Mesenchymal stem cell (in vitro differentiated cells and primary cell): ENCODE measurements at regions not wholly inside any gene's neighbourhood (a gene's known extent, or its start where the extent isn't known, plus 50 kb on each side); places are given as distances from the start of the nearest gene placed in this dataset.

Experiments
- DNase-seq: peaks from one replicate; pipeline ENCODE4 v3.0.0-alpha.2; 2013
- H2AFZ ChIP-seq: one replicate; pipeline ENCODE4 v1.6.1; 2013; ENCODE audit warnings: low read depth, mild to moderate bottlenecking, control low read depth, inconsistent platforms, low read length, moderate library complexity
- H2AK5ac ChIP-seq: 2 replicates; pipeline ENCODE4 v1.6.1; 2013; ENCODE audit warnings: low read length, moderate library complexity, mild to moderate bottlenecking, inconsistent platforms; ENCODE audit not compliant: severe bottlenecking
- H2BK120ac ChIP-seq: one replicate; pipeline ENCODE4 v1.6.1; 2013; ENCODE audit warnings: low read depth, mild to moderate bottlenecking, inconsistent platforms, low read length, moderate library complexity
- H2BK12ac ChIP-seq, 2 experiments: one replicate each; pipeline ENCODE4 v1.6.1; 2013; ENCODE audit warnings: inconsistent platforms in 2 of 2, low read length in 2 of 2, mild to moderate bottlenecking in 2 of 2, moderate library complexity in 2 of 2, control low read depth in 1 of 2
- H2BK15ac ChIP-seq: one replicate; pipeline ENCODE4 v1.6.1; 2013; ENCODE audit warnings: mild to moderate bottlenecking, low read depth, inconsistent platforms; ENCODE audit not compliant: poor library complexity, severe bottlenecking
- H2BK5ac ChIP-seq: 2 replicates; pipeline ENCODE4 v1.6.1; 2013; ENCODE audit warnings: low read depth, mild to moderate bottlenecking, low read length, control low read depth, inconsistent platforms; ENCODE audit not compliant: poor library complexity, severe bottlenecking
- H3K14ac ChIP-seq, 2 experiments: one replicate each; pipeline ENCODE4 v1.6.1; 2013; ENCODE audit warnings: inconsistent platforms in 2 of 2, low read length in 2 of 2, control low read depth in 1 of 2, mild to moderate bottlenecking in 1 of 2, moderate library complexity in 1 of 2
- H3K18ac ChIP-seq, 2 experiments: one replicate each; pipeline ENCODE4 v1.6.1; 2013; ENCODE audit warnings: inconsistent platforms in 2 of 2, low read length in 2 of 2, control low read depth in 1 of 2, low read depth in 1 of 2, mild to moderate bottlenecking in 1 of 2
- H3K23ac ChIP-seq, 2 experiments: one replicate each; pipeline ENCODE4 v1.6.1; 2013; ENCODE audit warnings: inconsistent platforms in 2 of 2, low read length in 2 of 2, mild to moderate bottlenecking in 2 of 2, moderate library complexity in 2 of 2, control low read depth in 1 of 2
- H3K27ac ChIP-seq: 2 replicates; pipeline ENCODE4 v1.5.1; 2013; ENCODE audit warnings: mild to moderate bottlenecking, moderate library complexity, low read length, control low read depth, inconsistent platforms; ENCODE audit not compliant: poor library complexity, severe bottlenecking
- H3K27me3 ChIP-seq, 2 experiments: 2 replicates each; pipeline versions ENCODE4 v1.6.1 to v1.7.0; 2013; ENCODE audit warnings: low read length in 2 of 2, mild to moderate bottlenecking in 2 of 2, moderate library complexity in 2 of 2, control low read depth in 1 of 2, inconsistent platforms in 1 of 2; ENCODE audit not compliant: control insufficient read depth in 1 of 2, insufficient read depth in 1 of 2
- H3K36me3 ChIP-seq, 2 experiments: 2 replicates each; pipeline versions ENCODE4 v1.6.1 to v1.7.0; 2013; ENCODE audit warnings: low read length in 2 of 2, control low read depth in 1 of 2, inconsistent platforms in 1 of 2, low read depth in 1 of 2, mild to moderate bottlenecking in 1 of 2; ENCODE audit not compliant: insufficient read depth in 2 of 2, control insufficient read depth in 1 of 2
- H3K4ac ChIP-seq, 2 experiments: one replicate each; pipeline ENCODE4 v1.6.1; 2013; ENCODE audit warnings: inconsistent platforms in 2 of 2, low read length in 2 of 2, mild to moderate bottlenecking in 2 of 2, moderate library complexity in 2 of 2, control low read depth in 1 of 2, low read depth in 1 of 2
- H3K4me1 ChIP-seq: 2 replicates; pipeline ENCODE4 v1.6.1; 2013; ENCODE audit warnings: low read depth, low read length, control low read depth; ENCODE audit not compliant: control insufficient read depth, insufficient read depth
- H3K4me2 ChIP-seq: 2 replicates; pipeline ENCODE4 v1.6.1; 2013; ENCODE audit warnings: low read length, mild to moderate bottlenecking, inconsistent platforms; ENCODE audit not compliant: poor library complexity, severe bottlenecking
- H3K4me3 ChIP-seq, 2 experiments: 2 replicates each; pipeline versions ENCODE4 v1.5.1 to v1.7.0; 2013; ENCODE audit warnings: low read length in 2 of 2, mild to moderate bottlenecking in 2 of 2, control low read depth in 1 of 2, low read depth in 1 of 2; ENCODE audit not compliant: insufficient read depth in 1 of 2
- H3K79me1 ChIP-seq: replicated peaks from 2 replicates; pipeline ENCODE4 v1.6.1; 2013; ENCODE audit warnings: mild to moderate bottlenecking, control low read depth, low read length, inconsistent platforms; ENCODE audit not compliant: poor library complexity, severe bottlenecking
- H3K9ac ChIP-seq: 2 replicates; pipeline ENCODE4 v1.7.0; 2013; ENCODE audit warnings: mild to moderate bottlenecking, low read length, moderate library complexity
- H3K9me3 ChIP-seq: 2 replicates; pipeline ENCODE4 v1.7.0; 2013; ENCODE audit warnings: mild to moderate bottlenecking, low read length; ENCODE audit not compliant: control insufficient read depth
- H4K8ac ChIP-seq: one replicate; pipeline ENCODE4 v1.6.1; 2013; ENCODE audit warnings: inconsistent platforms, mild to moderate bottlenecking, low read length, moderate library complexity
- H4K91ac ChIP-seq: one replicate; pipeline ENCODE4 v1.6.1; 2013; ENCODE audit warnings: mild to moderate bottlenecking, low read length, inconsistent platforms
- WGBS: methylation state at CpG from one replicate; pipeline ENCODE4 v1.1.7; 2013; ENCODE audit warnings: mixed read lengths; 5-methylcytosine and 5-hydroxymethylcytosine counted together

- Histone ChIP-seq H2BK5ac (no peak overlapping the region), H3K14ac (no peak overlapping the region), H3K4me3 (no peak overlapping the region), H3K79me1 (no peaks in the 10 kb centered on the region), H3K9ac (no peak overlapping the region), H4K91ac (no peak overlapping the region), H2AFZ (no peak overlapping the region), H3K27me3 (no peaks in the 10 kb centered on the region), H3K23ac (no peak overlapping the region), H2AK5ac (no peak overlapping the region), H2BK120ac (no peak overlapping the region), H3K36me3 (no peaks in the 10 kb centered on the region), H4K8ac (no peak overlapping the region), H3K4me1 (no peaks in the 10 kb centered on the region), H3K9me3 (no peaks in the 10 kb centered on the region), H2BK15ac (no peak overlapping the region), H3K4me2 (no peak overlapping the region), H3K4ac (no peak overlapping the region), H2BK12ac (no peak overlapping the region), H3K18ac (no peak overlapping the region), H3K27ac (no peak overlapping the region)
- DNase-seq, result no peak
These were observed 336.2 kb downstream of the WDR11 start for GRCh38 chr10:121187391-121187790.

- H3K4me1 ChIP-seq, result no peaks in the 10 kb centered on the region
- no peak overlapping the region for H3K14ac ChIP-seq
- no peak overlapping the region for H4K8ac ChIP-seq
- H3K18ac ChIP-seq, result no peak overlapping the region
- no peak overlapping the region for H3K9ac ChIP-seq
- DNase-seq, result no peak
- no peak overlapping the region for H3K27ac ChIP-seq
- H3K27me3 ChIP-seq, result no peaks in the 10 kb centered on the region
- no peak overlapping the region for H2BK120ac ChIP-seq
- no peak overlapping the region for H3K4me3 ChIP-seq
- H2AK5ac ChIP-seq, result no peak overlapping the region
- no peak overlapping the region for H2AFZ ChIP-seq
- no peaks in the 10 kb centered on the region for H3K36me3 ChIP-seq
- no peak overlapping the region for H2BK5ac ChIP-seq
- H3K23ac ChIP-seq, result no peak overlapping the region
- no peak overlapping the region for H3K4ac ChIP-seq
- no peak overlapping the region for H4K91ac ChIP-seq
- H3K79me1 ChIP-seq, result no peaks in the 10 kb centered on the region
- 23% methylated on average over 6 of the region's 6 CpGs for WGBS
- H3K9me3 ChIP-seq, result no peaks in the 10 kb centered on the region
- H2BK12ac ChIP-seq, result no peak overlapping the region
- H2BK15ac ChIP-seq, result no peak overlapping the region
- no peak overlapping the region for H3K4me2 ChIP-seq
These were observed 336.8 kb downstream of the WDR11 start for GRCh38 chr10:121188005-121188404.

- Histone ChIP-seq H3K27ac (no peak overlapping the region), H3K4me3 (no peak overlapping the region), H2BK120ac (no peak overlapping the region), H3K9me3 (no peaks in the 10 kb centered on the region), H3K14ac (no peak overlapping the region), H3K18ac (no peak overlapping the region), H3K4me1 (no peaks in the 10 kb centered on the region), H2AFZ (no peak overlapping the region), H3K27me3 (no peaks in the 10 kb centered on the region), H3K4me2 (no peak overlapping the region), H4K8ac (no peak overlapping the region), H2BK5ac (no peak overlapping the region), H2BK15ac (no peak overlapping the region), H2AK5ac (no peak overlapping the region), H3K9ac (no peak overlapping the region), H4K91ac (no peak overlapping the region), H2BK12ac (no peak overlapping the region), H3K36me3 (no peaks in the 10 kb centered on the region), H3K79me1 (no peaks in the 10 kb centered on the region), H3K23ac (no peak overlapping the region), H3K4ac (no peak overlapping the region)
- no peak for DNase-seq
- 73% methylated on average over 7 of the region's 7 CpGs for WGBS
These were observed 337.9 kb downstream of the WDR11 start for GRCh38 chr10:121189066-121189465.

GRCh38 chr10:121194696-121195523, 343.7 kb downstream of the WDR11 start:
- H2BK120ac ChIP-seq, result no peak overlapping the region
- WGBS, result 67% methylated on average over 10 of the region's 10 CpGs

More at GRCh38 chr10:121194696-121195523, 343.7 kb downstream of the WDR11 start:
- no peak overlapping the region for H3K4me3 ChIP-seq
- no peak overlapping the region for H3K14ac ChIP-seq
- no peak overlapping the region for H2BK12ac ChIP-seq
- no peak overlapping the region for H3K27ac ChIP-seq
- H3K9ac ChIP-seq, result no peak overlapping the region
- no peak overlapping the region for H2BK5ac ChIP-seq
- no peaks in the 10 kb centered on the region for H3K79me1 ChIP-seq
- no peak for DNase-seq
- no peaks in the 10 kb centered on the region for H3K4me1 ChIP-seq
- no peaks in the 10 kb centered on the region for H3K9me3 ChIP-seq
- no peak overlapping the region for H2BK15ac ChIP-seq
- H2AFZ ChIP-seq, result no peak overlapping the region
- H3K36me3 ChIP-seq, result no peaks in the 10 kb centered on the region
- no peak overlapping the region for H3K23ac ChIP-seq
- no peak overlapping the region for H4K91ac ChIP-seq
- no peak overlapping the region for H4K8ac ChIP-seq
- H2AK5ac ChIP-seq, result no peak overlapping the region
- no peak overlapping the region for H3K18ac ChIP-seq
- no peaks in the 10 kb centered on the region for H3K27me3 ChIP-seq
- H3K4ac ChIP-seq, result no peak overlapping the region
- no peak overlapping the region for H3K4me2 ChIP-seq
